SK-N-SH (cell line): ENCODE measurements at regions not wholly inside any gene's neighbourhood (a gene's known extent, or its start where the extent isn't known, plus 50 kb on each side); places are given as distances from the start of the nearest gene placed in this dataset.

Experiments used
- EP300 ChIP-seq, 2 experiments: IDR thresholded peaks; 2 replicates each; pipeline versions ENCODE4 v1.4.0 to v1.6.1; 2012; ENCODE audit warnings: borderline replicate concordance in 1 of 2, low read depth in 1 of 2, low read length in 1 of 2
- EZH2phosphoT487 ChIP-seq: fragments of 200-600 bp; sonication (generic); IDR thresholded peaks from 2 replicates; pipeline ENCODE4 v1.6.1; 2017; ENCODE audit warnings: low read depth, mixed run types, mild to moderate bottlenecking, antibody characterized with exemption, moderate library complexity, borderline replicate concordance
- NFIC ChIP-seq: IDR thresholded peaks from 2 replicates; pipeline ENCODE4 v1.4.0; 2012; ENCODE audit warnings: borderline replicate concordance
- NRF1 ChIP-seq: IDR thresholded peaks from 2 replicates; pipeline ENCODE4 v1.6.1; 2012; ENCODE audit warnings: low read depth, mild to moderate bottlenecking, low read length
- POLR2AphosphoS5 ChIP-seq: IDR thresholded peaks from 2 replicates; pipeline ENCODE4 v1.6.1; 2012; ENCODE audit warnings: low read depth, low read length
- RAD21 ChIP-seq: IDR thresholded peaks from 2 replicates; pipeline ENCODE4 v1.6.1; 2012; ENCODE audit warnings: mild to moderate bottlenecking, low read length
- RCOR1 ChIP-seq: fragments of 150-350 bp; IDR thresholded peaks from 2 replicates; pipeline ENCODE4 v1.6.1; 2017; ENCODE audit warnings: antibody characterized with exemption, low read length
- TAF1 ChIP-seq: IDR thresholded peaks from 2 replicates; pipeline ENCODE4 v1.6.1; 2012; ENCODE audit warnings: low read depth, mild to moderate bottlenecking, low read length, moderate library complexity, borderline replicate concordance
- TCF12 ChIP-seq: IDR thresholded peaks from 2 replicates; pipeline ENCODE4 v1.4.0; 2012
- YY1 ChIP-seq: IDR thresholded peaks from 2 replicates; pipeline ENCODE4 v1.4.0; 2012; ENCODE audit warnings: low read depth, mild to moderate bottlenecking
- TF ChIP-seq, protein P1 (sequence below): IDR thresholded peaks from 2 replicates; pipeline ENCODE4 v1.6.1; 2012; ENCODE audit warnings: mild to moderate bottlenecking, low read depth, low read length, moderate library complexity
- TF ChIP-seq, protein P2 (sequence below): fragments of 200-600 bp; sonication (generic); IDR thresholded peaks from 2 replicates; pipeline ENCODE4 v1.6.1; 2017; ENCODE audit warnings: antibody characterized with exemption, mild to moderate bottlenecking, moderate library complexity
- TF ChIP-seq, protein P3 (sequence below): IDR thresholded peaks from 2 replicates; pipeline ENCODE4; 2012
- TF ChIP-seq, protein P4 (sequence below): IDR thresholded peaks from 2 replicates; pipeline ENCODE4 v1.4.0; 2012; ENCODE audit warnings: low read depth

DNA sequence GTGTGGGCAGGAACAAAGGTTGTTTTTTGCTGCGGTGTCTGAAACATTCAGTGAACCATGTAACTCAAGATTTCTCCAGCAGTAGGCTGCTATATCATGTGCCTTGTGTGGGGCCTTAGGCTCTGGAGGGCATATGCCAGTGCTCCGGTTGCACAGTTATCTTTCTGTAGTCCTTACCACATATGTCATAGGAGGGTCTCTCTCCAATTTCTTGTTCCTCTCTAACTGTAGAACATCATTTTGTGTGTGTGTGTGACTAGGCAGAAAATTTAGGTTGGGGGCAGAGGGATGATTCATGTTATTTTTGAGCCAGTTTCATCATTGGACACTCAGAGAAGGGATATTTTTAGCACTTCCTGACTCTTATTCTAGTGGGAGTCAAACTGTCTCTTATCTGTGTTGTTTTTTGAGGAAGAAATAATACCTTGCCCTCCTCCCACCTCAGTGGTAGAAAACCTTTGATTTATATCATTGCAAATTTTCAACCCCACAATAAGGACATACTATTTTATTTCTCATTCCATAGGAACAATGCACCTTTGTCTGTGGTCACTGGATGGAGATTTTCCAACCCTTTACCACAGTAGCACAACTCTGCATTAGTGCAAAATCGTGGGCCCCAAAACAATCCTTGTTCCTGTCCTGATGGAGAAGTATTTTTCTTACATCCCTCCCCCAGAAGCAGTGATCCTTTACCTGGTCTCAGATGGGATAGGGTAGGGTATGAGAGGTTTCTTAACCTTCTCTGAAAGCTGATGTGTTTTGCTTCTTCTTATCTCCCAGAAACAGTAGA, 113.9 kb downstream of the CCDC74A start:
- TF ChIP-seq NRF1 (no peak), RAD21 (no peak), NFIC (no peak), RCOR1 (no peak), POLR2AphosphoS5 (no peak), EP300 (IDR thresholded peaks at IDR 0.05; ENCODE audit: borderline replicate concordance in 1 of 2, low read depth in 1 of 2, low read length in 1 of 2) (no peak), TAF1 (no peak), YY1 (no peak), EZH2phosphoT487 (no peak), TCF12 (no peak)
- TF ChIP-seq, protein P1, sequence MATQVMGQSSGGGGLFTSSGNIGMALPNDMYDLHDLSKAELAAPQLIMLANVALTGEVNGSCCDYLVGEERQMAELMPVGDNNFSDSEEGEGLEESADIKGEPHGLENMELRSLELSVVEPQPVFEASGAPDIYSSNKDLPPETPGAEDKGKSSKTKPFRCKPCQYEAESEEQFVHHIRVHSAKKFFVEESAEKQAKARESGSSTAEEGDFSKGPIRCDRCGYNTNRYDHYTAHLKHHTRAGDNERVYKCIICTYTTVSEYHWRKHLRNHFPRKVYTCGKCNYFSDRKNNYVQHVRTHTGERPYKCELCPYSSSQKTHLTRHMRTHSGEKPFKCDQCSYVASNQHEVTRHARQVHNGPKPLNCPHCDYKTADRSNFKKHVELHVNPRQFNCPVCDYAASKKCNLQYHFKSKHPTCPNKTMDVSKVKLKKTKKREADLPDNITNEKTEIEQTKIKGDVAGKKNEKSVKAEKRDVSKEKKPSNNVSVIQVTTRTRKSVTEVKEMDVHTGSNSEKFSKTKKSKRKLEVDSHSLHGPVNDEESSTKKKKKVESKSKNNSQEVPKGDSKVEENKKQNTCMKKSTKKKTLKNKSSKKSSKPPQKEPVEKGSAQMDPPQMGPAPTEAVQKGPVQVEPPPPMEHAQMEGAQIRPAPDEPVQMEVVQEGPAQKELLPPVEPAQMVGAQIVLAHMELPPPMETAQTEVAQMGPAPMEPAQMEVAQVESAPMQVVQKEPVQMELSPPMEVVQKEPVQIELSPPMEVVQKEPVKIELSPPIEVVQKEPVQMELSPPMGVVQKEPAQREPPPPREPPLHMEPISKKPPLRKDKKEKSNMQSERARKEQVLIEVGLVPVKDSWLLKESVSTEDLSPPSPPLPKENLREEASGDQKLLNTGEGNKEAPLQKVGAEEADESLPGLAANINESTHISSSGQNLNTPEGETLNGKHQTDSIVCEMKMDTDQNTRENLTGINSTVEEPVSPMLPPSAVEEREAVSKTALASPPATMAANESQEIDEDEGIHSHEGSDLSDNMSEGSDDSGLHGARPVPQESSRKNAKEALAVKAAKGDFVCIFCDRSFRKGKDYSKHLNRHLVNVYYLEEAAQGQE, result no peak
- TF ChIP-seq, protein P2, sequence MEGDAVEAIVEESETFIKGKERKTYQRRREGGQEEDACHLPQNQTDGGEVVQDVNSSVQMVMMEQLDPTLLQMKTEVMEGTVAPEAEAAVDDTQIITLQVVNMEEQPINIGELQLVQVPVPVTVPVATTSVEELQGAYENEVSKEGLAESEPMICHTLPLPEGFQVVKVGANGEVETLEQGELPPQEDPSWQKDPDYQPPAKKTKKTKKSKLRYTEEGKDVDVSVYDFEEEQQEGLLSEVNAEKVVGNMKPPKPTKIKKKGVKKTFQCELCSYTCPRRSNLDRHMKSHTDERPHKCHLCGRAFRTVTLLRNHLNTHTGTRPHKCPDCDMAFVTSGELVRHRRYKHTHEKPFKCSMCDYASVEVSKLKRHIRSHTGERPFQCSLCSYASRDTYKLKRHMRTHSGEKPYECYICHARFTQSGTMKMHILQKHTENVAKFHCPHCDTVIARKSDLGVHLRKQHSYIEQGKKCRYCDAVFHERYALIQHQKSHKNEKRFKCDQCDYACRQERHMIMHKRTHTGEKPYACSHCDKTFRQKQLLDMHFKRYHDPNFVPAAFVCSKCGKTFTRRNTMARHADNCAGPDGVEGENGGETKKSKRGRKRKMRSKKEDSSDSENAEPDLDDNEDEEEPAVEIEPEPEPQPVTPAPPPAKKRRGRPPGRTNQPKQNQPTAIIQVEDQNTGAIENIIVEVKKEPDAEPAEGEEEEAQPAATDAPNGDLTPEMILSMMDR, result no peak
- TF ChIP-seq, protein P3, sequence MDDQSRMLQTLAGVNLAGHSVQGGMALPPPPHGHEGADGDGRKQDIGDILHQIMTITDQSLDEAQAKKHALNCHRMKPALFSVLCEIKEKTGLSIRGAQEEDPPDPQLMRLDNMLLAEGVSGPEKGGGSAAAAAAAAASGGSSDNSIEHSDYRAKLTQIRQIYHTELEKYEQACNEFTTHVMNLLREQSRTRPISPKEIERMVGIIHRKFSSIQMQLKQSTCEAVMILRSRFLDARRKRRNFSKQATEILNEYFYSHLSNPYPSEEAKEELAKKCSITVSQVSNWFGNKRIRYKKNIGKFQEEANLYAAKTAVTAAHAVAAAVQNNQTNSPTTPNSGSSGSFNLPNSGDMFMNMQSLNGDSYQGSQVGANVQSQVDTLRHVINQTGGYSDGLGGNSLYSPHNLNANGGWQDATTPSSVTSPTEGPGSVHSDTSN, result no peak
- TF ChIP-seq, protein P4, sequence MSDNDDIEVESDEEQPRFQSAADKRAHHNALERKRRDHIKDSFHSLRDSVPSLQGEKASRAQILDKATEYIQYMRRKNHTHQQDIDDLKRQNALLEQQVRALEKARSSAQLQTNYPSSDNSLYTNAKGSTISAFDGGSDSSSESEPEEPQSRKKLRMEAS, result no peak
